Fibroblast of villous mesenchyme (primary cell): ENCODE measurements at regions not wholly inside any gene's neighbourhood (a gene's known extent, or its start where the extent isn't known, plus 50 kb on each side); places are given as distances from the start of the nearest gene placed in this dataset.

ENCODE experiments used
- DNase-seq: peaks from one replicate; pipeline ENCODE4 v3.0.0-alpha.2; 2010; ENCODE audit warnings: low read depth
- H3K4me3 ChIP-seq: 2 replicates; pipeline ENCODE4 v1.5.1; 2011; ENCODE audit warnings: low read depth, mild to moderate bottlenecking, low read length
- TF ChIP-seq, protein P1 (sequence below): IDR thresholded peaks from 2 replicates; pipeline ENCODE4 v1.5.1; 2012; ENCODE audit warnings: low read depth, mild to moderate bottlenecking, low read length; ENCODE audit not compliant: insufficient read depth

- no peak overlapping the region for H3K4me3 ChIP-seq
- TF ChIP-seq, protein P1, sequence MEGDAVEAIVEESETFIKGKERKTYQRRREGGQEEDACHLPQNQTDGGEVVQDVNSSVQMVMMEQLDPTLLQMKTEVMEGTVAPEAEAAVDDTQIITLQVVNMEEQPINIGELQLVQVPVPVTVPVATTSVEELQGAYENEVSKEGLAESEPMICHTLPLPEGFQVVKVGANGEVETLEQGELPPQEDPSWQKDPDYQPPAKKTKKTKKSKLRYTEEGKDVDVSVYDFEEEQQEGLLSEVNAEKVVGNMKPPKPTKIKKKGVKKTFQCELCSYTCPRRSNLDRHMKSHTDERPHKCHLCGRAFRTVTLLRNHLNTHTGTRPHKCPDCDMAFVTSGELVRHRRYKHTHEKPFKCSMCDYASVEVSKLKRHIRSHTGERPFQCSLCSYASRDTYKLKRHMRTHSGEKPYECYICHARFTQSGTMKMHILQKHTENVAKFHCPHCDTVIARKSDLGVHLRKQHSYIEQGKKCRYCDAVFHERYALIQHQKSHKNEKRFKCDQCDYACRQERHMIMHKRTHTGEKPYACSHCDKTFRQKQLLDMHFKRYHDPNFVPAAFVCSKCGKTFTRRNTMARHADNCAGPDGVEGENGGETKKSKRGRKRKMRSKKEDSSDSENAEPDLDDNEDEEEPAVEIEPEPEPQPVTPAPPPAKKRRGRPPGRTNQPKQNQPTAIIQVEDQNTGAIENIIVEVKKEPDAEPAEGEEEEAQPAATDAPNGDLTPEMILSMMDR: no peak
- DNase-seq: no peak
Measured at GRCh38 chr2:58908501-58909154, 667.5 kb upstream of the FANCL start.

DNA sequence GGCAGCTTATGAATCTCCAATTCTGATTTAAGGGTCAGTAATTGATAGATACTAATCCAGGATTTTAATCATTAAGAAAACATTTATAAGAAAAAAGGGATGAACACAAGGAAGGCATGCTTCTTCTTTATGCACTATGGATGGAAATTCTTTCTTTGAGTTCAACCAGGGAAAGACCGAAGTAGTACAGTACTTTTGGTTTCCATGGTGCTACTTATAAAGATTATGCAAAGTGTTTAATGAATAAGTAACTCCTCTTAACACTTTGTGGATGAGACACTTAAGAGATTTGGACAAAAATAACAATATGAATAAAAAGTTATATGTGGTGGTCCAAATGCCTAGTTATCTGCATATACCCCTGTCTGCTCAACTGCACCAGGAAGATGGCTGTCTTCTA, 666.5 kb upstream of the FANCL start:
- DNase-seq: no peak
- H3K4me3 ChIP-seq: no peak overlapping the region
- TF ChIP-seq, protein P1: no peak

- H3K4me3 ChIP-seq: no peak overlapping the region
- TF ChIP-seq, protein P1: no peak
- peak; percentile 65 for DNase-seq
Measured at GRCh38 chr2:58906081-58906645, 665.0 kb upstream of the FANCL start.

DNA sequence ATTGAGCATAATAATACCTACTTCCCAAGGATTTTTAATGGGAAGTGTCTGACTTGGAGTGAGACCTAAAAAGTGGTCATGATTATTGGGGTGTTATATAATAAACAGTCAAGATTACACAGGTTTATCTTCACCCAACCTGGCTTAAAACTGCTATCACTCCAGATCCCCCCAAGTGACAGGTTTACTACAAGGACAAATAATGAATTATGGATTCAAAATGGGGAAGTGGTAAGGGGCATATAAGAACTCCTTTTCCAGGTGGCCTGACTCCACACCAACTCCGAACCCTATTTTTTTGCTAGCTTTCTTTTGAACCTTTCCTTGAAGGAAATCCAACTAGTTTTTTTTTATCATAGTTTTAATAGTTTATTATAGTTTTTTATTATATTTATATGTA, 663.0 kb upstream of the FANCL start:
- TF ChIP-seq, protein P1: no peak
- H3K4me3 ChIP-seq: no peak overlapping the region
- DNase-seq: no peak

DNA sequence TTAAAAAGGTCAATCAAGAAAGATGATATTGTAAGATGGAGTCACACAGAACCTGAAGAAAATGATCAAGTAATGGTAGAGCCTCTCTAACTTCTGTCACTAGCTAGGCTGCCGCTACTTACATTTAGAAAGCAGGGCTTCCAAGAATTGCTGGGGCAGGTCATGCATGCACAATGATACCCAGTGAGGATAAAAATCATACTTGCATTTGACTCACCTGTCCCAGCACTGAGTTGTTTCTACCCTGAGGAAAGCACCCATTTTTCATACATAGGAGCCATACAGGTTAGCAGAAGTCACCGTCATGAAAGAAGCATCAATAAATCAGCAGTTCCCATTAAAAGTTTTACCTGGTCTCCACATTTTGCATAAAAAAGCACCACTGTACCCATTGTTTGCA, 662.3 kb upstream of the FANCL start:
- no peak for DNase-seq
- TF ChIP-seq, protein P1: no peak
- H3K4me3 ChIP-seq: no peak overlapping the region

- no peak for DNase-seq
- TF ChIP-seq, protein P1: no peak
- no peak overlapping the region for H3K4me3 ChIP-seq
Measured at GRCh38 chr2:58900246-58901027, 659.3 kb upstream of the FANCL start.
